ENCODE measurements at regions not wholly inside any gene's neighbourhood (a gene's known extent, or its start where the extent isn't known, plus 50 kb on each side); places are given as distances from the start of the nearest gene placed in this dataset.

DNA sequence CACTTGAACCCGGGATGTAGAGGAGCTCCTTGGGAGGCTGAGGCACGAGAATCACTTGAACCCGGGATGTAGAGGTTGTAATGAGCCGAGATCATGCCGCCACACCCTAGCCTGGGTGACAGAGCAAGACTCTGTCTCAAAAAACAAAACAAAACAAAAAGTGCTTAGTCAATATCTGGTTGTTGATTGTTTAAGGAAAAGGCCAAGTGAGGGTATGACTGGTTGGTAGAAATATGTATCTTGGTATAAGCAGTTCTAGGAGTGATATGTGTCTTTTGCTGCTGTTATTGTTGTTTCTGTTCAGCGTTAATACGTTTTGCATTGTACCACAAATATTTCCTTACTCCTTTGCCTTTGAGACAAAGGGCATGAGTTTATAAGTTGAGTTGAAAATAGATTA is 210.7 kb upstream of the DMRT1 start:
- H4K8ac ChIP-seq (ENCODE audit: low read depth in 2 of 2, low read length in 2 of 2), result no peak overlapping the region
- H3K56ac ChIP-seq (ENCODE audit: extremely low read depth, insufficient read depth, low read length), result no peak overlapping the region
- no peak overlapping the region for H2BK20ac ChIP-seq (ENCODE audit: low read depth, low read length)
- H2AFZ ChIP-seq (replicated peaks; ENCODE audit: low read length, poor library complexity), result no peak overlapping the region
- dilution Hi-C loops (cut with HindIII; ENCODE audit: low sequenced_read_pairs, unreplicated experiment) (no loop called here), in situ Hi-C loops (cut with MboI; ENCODE audit: low sequenced_read_pairs) (no loop called here), intact Hi-C loops (cut with micrococcal nuclease) (no loop called here)
- no peaks in the 10 kb centered on the region for H3K36me3 ChIP-seq (ENCODE audit: control insufficient read depth, insufficient read depth, low read length)
- no peaks in the 10 kb centered on the region for H3K27me3 ChIP-seq (ENCODE audit: control insufficient read depth, insufficient read depth, low read length)
- no peak overlapping the region for H2AK5ac ChIP-seq (ENCODE audit: low read depth, low read length)
- H3K9me3 ChIP-seq (ENCODE audit: control insufficient read depth, insufficient read depth, low read length), result peaks cover 2% of the 10 kb centered on the region
- BruUV-seq (replicated peaks), result no TSS peak
- H3K4ac ChIP-seq (ENCODE audit: low read depth, low read length), result no peak overlapping the region
- no peak overlapping the region for H3K14ac ChIP-seq (replicated peaks; ENCODE audit: low read depth, low read length)
- no peaks in the 10 kb centered on the region for H4K20me1 ChIP-seq (ENCODE audit: insufficient read depth, low read length)
- CTCF ChIA-PET, result no interaction called here
- no peak overlapping the region for H3K23ac ChIP-seq (ENCODE audit: low read depth, low read length)
- no peak overlapping the region for H2AK9ac ChIP-seq (replicated peaks; ENCODE audit: low read depth, low read length, poor library complexity)
- no peak overlapping the region for H2BK5ac ChIP-seq (ENCODE audit: low read depth, low read length, poor library complexity, severe bottlenecking)
- peaks cover 13% of the 10 kb centered on the region for H3K4me1 ChIP-seq (ENCODE audit: control insufficient read depth, insufficient read depth, low read length)
- no peak overlapping the region for H3K9ac ChIP-seq (ENCODE audit: low read depth, low read length)
- no peak overlapping the region for H3K4me3 ChIP-seq (ENCODE audit: insufficient read depth, low read depth, low read length)
- DNase-seq (peak; percentile 17), ATAC-seq (ENCODE audit: low read depth) (peak; percentile 50)
- no peak overlapping the region for H3K18ac ChIP-seq (ENCODE audit: low read depth, low read length)
- no peak overlapping the region for H4K91ac ChIP-seq (ENCODE audit: insufficient read depth, low read depth, low read length)
- H3K79me1 ChIP-seq (ENCODE audit: low read depth in 1 of 2, low read length in 2 of 2), result no peaks in the 10 kb centered on the region
- POLR2A ChIA-PET (ENCODE audit: unreplicated experiment), result no interaction called here
- peak overlapping the region; percentile 33; the same call in 1 of the 2 replicates for H2BK120ac ChIP-seq (ENCODE audit: low read depth, low read length)
- 93% methylated on average over 3 of the region's 7 CpGs; no CpG with 5 or more reads in 1 of the 2 experiments for WGBS, 2 experiments (ENCODE audit: extremely low coverage in 2 of 2, insufficient read length in 1 of 2)
- H3K4me2 ChIP-seq (ENCODE audit: low read depth, low read length), result no peak overlapping the region
- H3K9me1 ChIP-seq (ENCODE audit: insufficient read depth, low read length), result 0 out of 2 replicates have a peak, but pooled peaks cover 2% of the 10 kb centered on the region
- H4K5ac ChIP-seq (ENCODE audit: low read depth, low read length), result no peak overlapping the region
- TF ChIP-seq, protein P1, sequence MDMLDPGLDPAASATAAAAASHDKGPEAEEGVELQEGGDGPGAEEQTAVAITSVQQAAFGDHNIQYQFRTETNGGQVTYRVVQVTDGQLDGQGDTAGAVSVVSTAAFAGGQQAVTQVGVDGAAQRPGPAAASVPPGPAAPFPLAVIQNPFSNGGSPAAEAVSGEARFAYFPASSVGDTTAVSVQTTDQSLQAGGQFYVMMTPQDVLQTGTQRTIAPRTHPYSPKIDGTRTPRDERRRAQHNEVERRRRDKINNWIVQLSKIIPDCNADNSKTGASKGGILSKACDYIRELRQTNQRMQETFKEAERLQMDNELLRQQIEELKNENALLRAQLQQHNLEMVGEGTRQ (IDR thresholded peaks at IDR 0.05; ENCODE audit: low read depth, low read length), result no peak
- TF ChIP-seq RAD21 (IDR thresholded peaks at IDR 0.05; ENCODE audit: low read length) (no peak), SMC3 (IDR thresholded peaks at IDR 0.05; ENCODE audit: low read depth, low read length) (no peak), RCOR1 (IDR thresholded peaks at IDR 0.05; ENCODE audit: insufficient replicate concordance, low read length) (no peak), BHLHE40 (IDR thresholded peaks at IDR 0.05; ENCODE audit: low read depth, low read length) (no peak), FOS (IDR thresholded peaks at IDR 0.05; ENCODE audit: low read depth, low read length) (no peak), CHD1 (IDR thresholded peaks at IDR 0.05; ENCODE audit: low read depth, low read length) (no peak), MAZ (IDR thresholded peaks at IDR 0.05; ENCODE audit: borderline replicate concordance, low read depth, low read length) (no peak), RFX5 (IDR thresholded peaks at IDR 0.05; ENCODE audit: low read depth, low read length) (no peak), NFE2L2 (IDR thresholded peaks at IDR 0.05; ENCODE audit: low read depth, low read length) (no peak), MXI1 (IDR thresholded peaks at IDR 0.05; ENCODE audit: borderline replicate concordance, low read depth, low read length) (no peak), CEBPB (IDR thresholded peaks at IDR 0.05; ENCODE audit: low read depth, low read length) (no peak), POLR2A (IDR thresholded peaks at IDR 0.05; ENCODE audit: low read depth, low read length) (no peak), MAFK (IDR thresholded peaks at IDR 0.05; ENCODE audit: low read depth, low read length) (no peak)
- TF ChIP-seq, protein P2, sequence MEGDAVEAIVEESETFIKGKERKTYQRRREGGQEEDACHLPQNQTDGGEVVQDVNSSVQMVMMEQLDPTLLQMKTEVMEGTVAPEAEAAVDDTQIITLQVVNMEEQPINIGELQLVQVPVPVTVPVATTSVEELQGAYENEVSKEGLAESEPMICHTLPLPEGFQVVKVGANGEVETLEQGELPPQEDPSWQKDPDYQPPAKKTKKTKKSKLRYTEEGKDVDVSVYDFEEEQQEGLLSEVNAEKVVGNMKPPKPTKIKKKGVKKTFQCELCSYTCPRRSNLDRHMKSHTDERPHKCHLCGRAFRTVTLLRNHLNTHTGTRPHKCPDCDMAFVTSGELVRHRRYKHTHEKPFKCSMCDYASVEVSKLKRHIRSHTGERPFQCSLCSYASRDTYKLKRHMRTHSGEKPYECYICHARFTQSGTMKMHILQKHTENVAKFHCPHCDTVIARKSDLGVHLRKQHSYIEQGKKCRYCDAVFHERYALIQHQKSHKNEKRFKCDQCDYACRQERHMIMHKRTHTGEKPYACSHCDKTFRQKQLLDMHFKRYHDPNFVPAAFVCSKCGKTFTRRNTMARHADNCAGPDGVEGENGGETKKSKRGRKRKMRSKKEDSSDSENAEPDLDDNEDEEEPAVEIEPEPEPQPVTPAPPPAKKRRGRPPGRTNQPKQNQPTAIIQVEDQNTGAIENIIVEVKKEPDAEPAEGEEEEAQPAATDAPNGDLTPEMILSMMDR (conservative IDR thresholded peaks at IDR 0.05; ENCODE audit: low read depth, low read length), result no peak
- TF ChIP-seq, protein P3, sequence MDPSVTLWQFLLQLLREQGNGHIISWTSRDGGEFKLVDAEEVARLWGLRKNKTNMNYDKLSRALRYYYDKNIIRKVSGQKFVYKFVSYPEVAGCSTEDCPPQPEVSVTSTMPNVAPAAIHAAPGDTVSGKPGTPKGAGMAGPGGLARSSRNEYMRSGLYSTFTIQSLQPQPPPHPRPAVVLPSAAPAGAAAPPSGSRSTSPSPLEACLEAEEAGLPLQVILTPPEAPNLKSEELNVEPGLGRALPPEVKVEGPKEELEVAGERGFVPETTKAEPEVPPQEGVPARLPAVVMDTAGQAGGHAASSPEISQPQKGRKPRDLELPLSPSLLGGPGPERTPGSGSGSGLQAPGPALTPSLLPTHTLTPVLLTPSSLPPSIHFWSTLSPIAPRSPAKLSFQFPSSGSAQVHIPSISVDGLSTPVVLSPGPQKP (IDR thresholded peaks at IDR 0.05; ENCODE audit: borderline replicate concordance, low read depth, low read length), result no peak
- no peak overlapping the region for H2BK15ac ChIP-seq (ENCODE audit: low read depth, low read length)
- H3K27ac ChIP-seq (ENCODE audit: insufficient read depth, low read length), result no peak overlapping the region

Data from IMR-90 (cell line).